ENCODE measurements at regions not wholly inside any gene's neighbourhood (a gene's known extent, or its start where the extent isn't known, plus 50 kb on each side); places are given as distances from the start of the nearest gene placed in this dataset.

- TF ChIP-seq ZNF70 (CRISPR knock-in tag; IDR thresholded peaks at IDR 0.05): no peak
- no peak for TF ChIP-seq ZNF565 (CRISPR knock-in tag; conservative IDR thresholded peaks at IDR 0.05; ENCODE audit: low read depth)
- TF ChIP-seq PATZ1 (CRISPR knock-in tag; IDR thresholded peaks at IDR 0.05; ENCODE audit: borderline replicate concordance): no peak
- TF ChIP-seq OSR1 (CRISPR knock-in tag; IDR thresholded peaks at IDR 0.05): no peak
- TF ChIP-seq CREB5 (CRISPR knock-in tag; IDR thresholded peaks at IDR 0.05; ENCODE audit: low read depth): no peak
- TF ChIP-seq GLIS3 (CRISPR knock-in tag; IDR thresholded peaks at IDR 0.05): no peak
- TF ChIP-seq ZFP30 (CRISPR knock-in tag; IDR thresholded peaks at IDR 0.05): no peak
- TF ChIP-seq BACH2 (CRISPR knock-in tag; IDR thresholded peaks at IDR 0.05; ENCODE audit: borderline replicate concordance): no peak
- no peak for TF ChIP-seq ZFP3 (CRISPR knock-in tag; IDR thresholded peaks at IDR 0.05)
- no peak for TF ChIP-seq ESRRG (CRISPR knock-in tag; IDR thresholded peaks at IDR 0.05)
- no peak for TF ChIP-seq TCF4 (CRISPR knock-in tag; IDR thresholded peaks at IDR 0.05; ENCODE audit: borderline replicate concordance)
- no peak for TF ChIP-seq ARNTL (CRISPR knock-in tag; IDR thresholded peaks at IDR 0.05; ENCODE audit: borderline replicate concordance, low read depth)
These were observed 1128.1 kb upstream of the PRR20A start for GRCh38 chr13:56012644-56013043.
